ENCODE measurements at regions not wholly inside any gene's neighbourhood (a gene's known extent, or its start where the extent isn't known, plus 50 kb on each side); places are given as distances from the start of the nearest gene placed in this dataset.

DNA sequence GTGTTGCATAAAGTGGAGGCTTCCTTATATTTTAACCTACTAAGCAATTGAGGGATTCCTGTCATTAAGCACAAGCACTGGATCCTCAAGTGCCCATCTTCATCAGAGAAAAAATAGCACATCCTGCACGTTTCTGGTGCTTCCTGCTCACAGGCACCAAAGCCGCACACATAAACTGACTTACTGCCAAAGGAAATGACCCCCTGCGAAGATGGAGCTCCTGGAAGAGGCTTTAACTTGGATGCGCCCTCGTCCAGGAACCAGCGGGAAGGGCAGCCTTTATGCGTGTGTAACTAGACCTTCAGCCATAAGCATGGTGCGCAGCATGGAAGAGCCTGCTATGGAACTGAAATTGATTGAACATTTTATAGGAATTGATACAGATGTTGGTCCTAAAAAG lies 188.7 kb downstream of the FTCDNL1 start:
- no peaks in the 10 kb centered on the region for H3K4me1 ChIP-seq (ENCODE audit: control insufficient read depth, insufficient read depth, low read length)
- ChIA-PET CTCF (no interaction called here), POLR2A (no interaction called here)
- no peaks in the 10 kb centered on the region for H3K9me3 ChIP-seq (ENCODE audit: control insufficient read depth, insufficient read depth, low read depth, low read length)
- no TSS peak for BruUV-seq (replicated peaks)
- peaks cover 7% of the 10 kb centered on the region for H3K27me3 ChIP-seq (ENCODE audit: control insufficient read depth, insufficient read depth, low read length)
- intact Hi-C loops (cut with micrococcal nuclease; ENCODE audit: unreplicated experiment) = no loop called here
- TF ChIP-seq TCF7L2 (IDR thresholded peaks at IDR 0.05; ENCODE audit: low read depth, low read length) = no peak
- TF ChIP-seq, protein P1, sequence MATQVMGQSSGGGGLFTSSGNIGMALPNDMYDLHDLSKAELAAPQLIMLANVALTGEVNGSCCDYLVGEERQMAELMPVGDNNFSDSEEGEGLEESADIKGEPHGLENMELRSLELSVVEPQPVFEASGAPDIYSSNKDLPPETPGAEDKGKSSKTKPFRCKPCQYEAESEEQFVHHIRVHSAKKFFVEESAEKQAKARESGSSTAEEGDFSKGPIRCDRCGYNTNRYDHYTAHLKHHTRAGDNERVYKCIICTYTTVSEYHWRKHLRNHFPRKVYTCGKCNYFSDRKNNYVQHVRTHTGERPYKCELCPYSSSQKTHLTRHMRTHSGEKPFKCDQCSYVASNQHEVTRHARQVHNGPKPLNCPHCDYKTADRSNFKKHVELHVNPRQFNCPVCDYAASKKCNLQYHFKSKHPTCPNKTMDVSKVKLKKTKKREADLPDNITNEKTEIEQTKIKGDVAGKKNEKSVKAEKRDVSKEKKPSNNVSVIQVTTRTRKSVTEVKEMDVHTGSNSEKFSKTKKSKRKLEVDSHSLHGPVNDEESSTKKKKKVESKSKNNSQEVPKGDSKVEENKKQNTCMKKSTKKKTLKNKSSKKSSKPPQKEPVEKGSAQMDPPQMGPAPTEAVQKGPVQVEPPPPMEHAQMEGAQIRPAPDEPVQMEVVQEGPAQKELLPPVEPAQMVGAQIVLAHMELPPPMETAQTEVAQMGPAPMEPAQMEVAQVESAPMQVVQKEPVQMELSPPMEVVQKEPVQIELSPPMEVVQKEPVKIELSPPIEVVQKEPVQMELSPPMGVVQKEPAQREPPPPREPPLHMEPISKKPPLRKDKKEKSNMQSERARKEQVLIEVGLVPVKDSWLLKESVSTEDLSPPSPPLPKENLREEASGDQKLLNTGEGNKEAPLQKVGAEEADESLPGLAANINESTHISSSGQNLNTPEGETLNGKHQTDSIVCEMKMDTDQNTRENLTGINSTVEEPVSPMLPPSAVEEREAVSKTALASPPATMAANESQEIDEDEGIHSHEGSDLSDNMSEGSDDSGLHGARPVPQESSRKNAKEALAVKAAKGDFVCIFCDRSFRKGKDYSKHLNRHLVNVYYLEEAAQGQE (IDR thresholded peaks at IDR 0.05; ENCODE audit: insufficient read depth in 1 of 2, low read depth in 2 of 2, low read length in 1 of 2) = no peak
- TF ChIP-seq SIN3A (IDR thresholded peaks at IDR 0.05; ENCODE audit: borderline replicate concordance, insufficient read depth, low read depth, low read length) = no peak
- TF ChIP-seq, protein P2, sequence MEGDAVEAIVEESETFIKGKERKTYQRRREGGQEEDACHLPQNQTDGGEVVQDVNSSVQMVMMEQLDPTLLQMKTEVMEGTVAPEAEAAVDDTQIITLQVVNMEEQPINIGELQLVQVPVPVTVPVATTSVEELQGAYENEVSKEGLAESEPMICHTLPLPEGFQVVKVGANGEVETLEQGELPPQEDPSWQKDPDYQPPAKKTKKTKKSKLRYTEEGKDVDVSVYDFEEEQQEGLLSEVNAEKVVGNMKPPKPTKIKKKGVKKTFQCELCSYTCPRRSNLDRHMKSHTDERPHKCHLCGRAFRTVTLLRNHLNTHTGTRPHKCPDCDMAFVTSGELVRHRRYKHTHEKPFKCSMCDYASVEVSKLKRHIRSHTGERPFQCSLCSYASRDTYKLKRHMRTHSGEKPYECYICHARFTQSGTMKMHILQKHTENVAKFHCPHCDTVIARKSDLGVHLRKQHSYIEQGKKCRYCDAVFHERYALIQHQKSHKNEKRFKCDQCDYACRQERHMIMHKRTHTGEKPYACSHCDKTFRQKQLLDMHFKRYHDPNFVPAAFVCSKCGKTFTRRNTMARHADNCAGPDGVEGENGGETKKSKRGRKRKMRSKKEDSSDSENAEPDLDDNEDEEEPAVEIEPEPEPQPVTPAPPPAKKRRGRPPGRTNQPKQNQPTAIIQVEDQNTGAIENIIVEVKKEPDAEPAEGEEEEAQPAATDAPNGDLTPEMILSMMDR (IDR thresholded peaks at IDR 0.05) = no peak
- no peak for TF ChIP-seq POLR2AphosphoS5 (IDR thresholded peaks at IDR 0.05; ENCODE audit: low read depth, low read length)
- H3K4me3 ChIP-seq (ENCODE audit: low read depth in 2 of 2, low read length in 2 of 2) = no peak overlapping the region
- in situ Hi-C loops (cut with HindIII; ENCODE audit: low pct_unique_long_range_greater_than_20kb, low sequenced_read_pairs) = no loop called here
- H3K36me3 ChIP-seq (ENCODE audit: control insufficient read depth, insufficient read depth, low read length) = no peaks in the 10 kb centered on the region
- no peak overlapping the region for H3K27ac ChIP-seq (ENCODE audit: low read length)
- no peak for ATAC-seq
- no peak for DNase-seq (ENCODE audit: low read depth, low spot score)

DNA sequence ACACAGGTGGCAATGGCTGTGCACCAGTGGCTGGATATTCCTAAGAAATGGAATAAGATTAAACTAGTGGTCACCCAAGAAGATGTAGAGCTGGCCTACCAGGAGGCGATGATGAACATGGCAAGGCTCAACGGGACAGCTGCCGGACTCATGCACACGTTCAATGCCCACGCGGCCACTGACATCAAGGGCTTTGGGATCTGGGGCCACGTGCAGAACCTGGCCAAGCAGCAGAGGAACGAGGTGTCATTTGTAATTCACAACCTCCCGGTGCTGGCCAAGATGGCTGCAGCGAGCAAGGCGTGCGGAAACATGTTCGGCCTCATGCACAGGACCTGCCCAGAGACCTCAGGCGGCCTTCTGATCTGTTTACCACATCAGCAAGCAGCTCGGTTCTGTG lies 190.8 kb downstream of the FTCDNL1 start:
- Histone ChIP-seq H3K27ac (ENCODE audit: low read length) (no peak overlapping the region), H3K4me1 (ENCODE audit: control insufficient read depth, insufficient read depth, low read length) (no peaks in the 10 kb centered on the region), H3K9me3 (ENCODE audit: control insufficient read depth, insufficient read depth, low read depth, low read length) (no peaks in the 10 kb centered on the region), H3K36me3 (ENCODE audit: control insufficient read depth, insufficient read depth, low read length) (no peaks in the 10 kb centered on the region), H3K27me3 (ENCODE audit: control insufficient read depth, insufficient read depth, low read length) (peaks cover 7% of the 10 kb centered on the region), H3K4me3 (ENCODE audit: low read depth in 2 of 2, low read length in 2 of 2) (no peak overlapping the region)
- ChIA-PET POLR2A (no interaction called here), CTCF (no interaction called here)
- no peak for ATAC-seq
- intact Hi-C loops (cut with micrococcal nuclease; ENCODE audit: unreplicated experiment) (no loop called here), in situ Hi-C loops (cut with HindIII; ENCODE audit: low pct_unique_long_range_greater_than_20kb, low sequenced_read_pairs) (no loop called here)
- no TSS peak for BruUV-seq (replicated peaks)
- DNase-seq (ENCODE audit: low read depth, low spot score) = no peak
- TF ChIP-seq, protein P2 (IDR thresholded peaks at IDR 0.05) = no peak
- no peak for TF ChIP-seq SIN3A (IDR thresholded peaks at IDR 0.05; ENCODE audit: borderline replicate concordance, insufficient read depth, low read depth, low read length)
- TF ChIP-seq, protein P1 (IDR thresholded peaks at IDR 0.05; ENCODE audit: insufficient read depth in 1 of 2, low read depth in 2 of 2, low read length in 1 of 2) = no peak
